ENCODE measurements at regions not wholly inside any gene's neighbourhood (a gene's known extent, or its start where the extent isn't known, plus 50 kb on each side); places are given as distances from the start of the nearest gene placed in this dataset.

- TF ChIP-seq POLR2A (IDR thresholded peaks at IDR 0.05; ENCODE audit: low read length), result no peak
- TF ChIP-seq GATA1 (IDR thresholded peaks at IDR 0.05; ENCODE audit: low read depth, low read length), result no peak
These were observed 175.6 kb downstream of the GLI2 start for GRCh38 chr2:120910956-120911951.

Measured in erythroblast (primary cell).